Stimulated activated CD8-positive, alpha-beta memory T cell treated with anti-CD3 and anti-CD28 coated beads, Interleukin-2, amount 100 ng/mL, for 1 hour (primary cell): ENCODE measurements at regions not wholly inside any gene's neighbourhood (a gene's known extent, or its start where the extent isn't known, plus 50 kb on each side); places are given as distances from the start of the nearest gene placed in this dataset.
"Not testable (repeated sequence)": the region's sequence is repeated elsewhere in the genome, so short reads cannot be mapped to it uniquely, and the experiment has no call there.

Experiments
- DNase-seq, 2 donors: peaks; one replicate each; pipeline ENCODE4 v3.0.0-alpha.2; 2020; ENCODE audit warnings: low read depth in 2 of 2

DNA sequence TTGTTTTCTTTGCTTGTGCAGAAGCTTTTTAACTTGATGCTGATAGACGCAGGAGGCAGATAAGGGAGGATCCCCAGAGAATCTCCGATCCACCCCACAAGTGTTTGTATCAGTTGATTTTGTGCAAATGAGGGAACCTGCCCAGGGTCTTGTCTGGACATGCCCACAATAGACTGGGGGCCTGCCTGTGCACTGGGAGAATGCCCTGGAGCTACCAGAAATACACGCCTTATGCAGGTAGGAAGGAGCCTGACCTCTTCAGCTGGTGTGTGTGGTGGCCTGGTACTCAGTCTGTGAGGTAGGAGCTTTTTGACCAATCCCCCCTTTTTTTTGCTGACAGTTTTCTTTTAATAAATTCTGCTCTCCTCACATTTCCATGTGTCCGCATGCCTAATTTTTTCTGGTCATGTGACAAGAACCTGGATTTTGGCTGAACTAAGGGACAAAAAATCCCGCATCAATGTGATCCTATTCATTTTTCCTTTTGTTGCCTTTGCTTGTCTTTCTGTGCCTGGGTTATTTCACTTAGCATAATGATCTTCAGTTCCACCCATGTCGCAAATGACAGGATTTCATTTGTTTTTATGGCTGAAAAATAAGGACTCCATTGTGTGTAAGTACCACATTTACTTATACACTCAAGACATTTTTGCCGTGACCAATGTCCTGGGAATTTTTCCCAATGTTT lies 430.6 kb upstream of the NRG3 start:
- DNase-seq, result no peak

DNA sequence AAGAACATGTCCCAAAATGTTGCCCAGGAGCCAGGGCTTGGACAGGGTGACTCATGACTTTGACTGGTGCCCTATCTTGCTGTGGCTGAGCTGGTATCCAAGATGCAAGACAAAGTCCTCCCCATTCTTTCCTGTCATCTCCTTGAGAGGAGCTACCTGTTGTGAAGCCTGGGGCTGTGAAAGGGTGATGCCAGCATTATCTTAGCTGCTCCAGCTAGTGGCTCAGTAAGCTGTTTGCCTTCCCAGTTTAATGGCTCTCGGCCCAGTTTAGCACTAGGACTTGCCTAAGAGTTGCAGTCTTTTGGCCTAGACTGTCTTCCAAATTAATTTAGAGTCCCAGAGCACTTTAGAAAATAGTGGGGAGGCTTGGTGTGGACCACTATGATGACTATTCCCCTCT lies 424.3 kb upstream of the NRG3 start:
- no peak for DNase-seq

DNA sequence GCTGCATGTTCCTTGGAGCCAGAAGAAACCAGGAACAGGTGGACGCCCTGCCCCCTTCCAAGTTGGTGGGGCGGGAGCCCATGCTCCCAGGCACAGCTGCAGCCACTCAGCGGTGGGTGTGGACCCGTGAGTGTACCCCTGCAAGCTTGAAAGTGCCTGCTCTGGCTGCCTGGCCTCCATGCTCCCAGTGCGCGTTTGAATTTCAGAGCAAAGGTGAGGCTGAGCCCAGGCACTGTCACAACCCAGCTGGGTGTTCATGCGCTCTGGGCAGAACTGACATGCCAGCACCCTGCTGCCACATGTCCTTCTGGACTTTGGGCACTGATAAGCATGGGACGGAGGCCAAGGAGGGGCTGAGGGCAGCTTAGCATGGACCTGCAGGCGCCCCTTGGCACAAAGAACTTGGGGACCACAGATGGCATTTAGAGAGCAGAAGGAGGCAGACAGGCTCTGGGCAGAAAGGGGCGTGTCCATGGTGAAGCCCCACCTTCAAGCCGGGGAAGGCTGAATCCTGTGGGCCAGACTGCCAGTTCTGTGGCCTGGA lies 402.0 kb upstream of the NRG3 start:
- DNase-seq, result no peak

DNA sequence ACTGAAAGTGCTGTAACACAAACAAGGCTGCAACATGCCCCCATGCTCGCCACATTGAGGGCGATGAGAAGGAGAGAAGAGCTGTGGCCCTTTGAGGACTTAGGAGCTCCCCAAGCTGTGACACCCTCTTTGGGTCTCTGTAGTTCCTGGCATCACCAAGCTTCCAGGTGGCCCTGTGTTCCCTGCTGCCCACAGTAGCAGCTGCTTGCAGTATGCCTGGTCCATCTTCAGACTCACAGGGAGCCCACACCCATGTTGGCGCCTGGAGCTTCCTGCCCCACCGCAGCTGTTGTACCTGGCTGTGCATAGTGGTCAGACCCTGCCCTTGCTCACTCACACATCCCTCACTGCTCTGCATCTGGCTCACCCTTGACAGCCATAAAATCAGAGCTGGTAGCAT lies 401.2 kb upstream of the NRG3 start:
- no peak for DNase-seq

DNA sequence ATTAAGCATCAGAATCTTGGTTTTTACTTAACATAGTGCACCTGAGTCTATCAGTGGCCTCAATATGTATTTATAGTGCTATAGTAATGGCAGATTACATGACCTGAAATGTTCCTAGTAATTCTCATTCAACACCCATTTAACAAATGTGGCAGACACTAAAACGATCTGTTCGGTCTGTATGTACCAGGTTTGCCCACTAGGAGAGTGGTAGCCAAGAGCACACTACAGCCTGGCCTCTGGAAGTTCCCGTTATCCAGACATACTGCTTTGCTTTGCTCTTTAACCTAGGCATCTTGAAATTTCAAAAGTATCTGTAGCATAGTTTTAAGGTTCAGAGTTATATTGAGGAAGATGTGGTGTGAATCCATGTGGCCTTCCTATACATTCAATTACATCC lies 395.7 kb upstream of the NRG3 start:
- DNase-seq, result no peak

DNA sequence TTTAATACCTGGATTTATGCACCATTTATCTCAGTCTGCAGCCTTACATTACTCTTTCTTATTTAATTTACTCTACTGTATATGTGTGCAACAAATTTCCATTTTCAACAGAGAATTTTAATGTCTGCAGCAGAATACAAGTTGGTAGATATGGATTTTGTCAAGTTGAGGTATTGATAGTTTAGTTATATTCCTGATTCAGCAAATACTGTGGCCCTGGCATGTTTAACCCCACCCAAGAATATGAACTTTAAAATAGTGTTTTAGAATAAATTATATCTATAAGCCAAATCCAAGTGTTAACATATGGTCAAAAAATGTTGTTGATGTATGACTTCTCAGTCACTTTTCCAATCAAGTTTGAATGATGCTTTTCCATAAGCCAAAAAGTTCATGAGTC lies 378.4 kb upstream of the NRG3 start:
- no peak for DNase-seq

DNA sequence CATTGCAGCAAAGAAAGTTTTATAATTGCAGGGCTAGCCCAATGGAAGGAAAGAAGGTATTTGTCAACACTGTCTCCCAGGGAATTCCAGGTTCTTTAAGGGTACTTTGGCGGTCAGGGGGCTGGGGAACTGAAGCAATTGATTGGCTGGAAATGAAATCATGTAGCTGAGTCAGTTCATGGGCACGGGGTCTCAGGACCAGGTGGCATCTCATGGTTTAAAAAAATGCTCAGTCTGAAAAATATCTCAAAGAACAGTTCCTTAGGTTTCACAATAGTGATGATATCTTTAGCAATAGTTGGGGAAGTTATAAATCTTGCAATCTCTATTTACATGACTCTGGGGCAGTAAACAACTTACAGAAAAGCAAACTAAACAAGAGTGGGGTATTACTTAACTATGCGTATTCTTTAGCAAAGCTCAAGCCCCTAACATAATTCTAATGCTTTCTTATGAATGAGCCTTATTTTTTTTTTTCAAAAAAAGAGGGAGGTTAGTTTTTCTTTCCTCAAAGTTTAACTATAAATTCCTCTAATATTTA lies 376.9 kb upstream of the NRG3 start:
- no peak for DNase-seq

DNA sequence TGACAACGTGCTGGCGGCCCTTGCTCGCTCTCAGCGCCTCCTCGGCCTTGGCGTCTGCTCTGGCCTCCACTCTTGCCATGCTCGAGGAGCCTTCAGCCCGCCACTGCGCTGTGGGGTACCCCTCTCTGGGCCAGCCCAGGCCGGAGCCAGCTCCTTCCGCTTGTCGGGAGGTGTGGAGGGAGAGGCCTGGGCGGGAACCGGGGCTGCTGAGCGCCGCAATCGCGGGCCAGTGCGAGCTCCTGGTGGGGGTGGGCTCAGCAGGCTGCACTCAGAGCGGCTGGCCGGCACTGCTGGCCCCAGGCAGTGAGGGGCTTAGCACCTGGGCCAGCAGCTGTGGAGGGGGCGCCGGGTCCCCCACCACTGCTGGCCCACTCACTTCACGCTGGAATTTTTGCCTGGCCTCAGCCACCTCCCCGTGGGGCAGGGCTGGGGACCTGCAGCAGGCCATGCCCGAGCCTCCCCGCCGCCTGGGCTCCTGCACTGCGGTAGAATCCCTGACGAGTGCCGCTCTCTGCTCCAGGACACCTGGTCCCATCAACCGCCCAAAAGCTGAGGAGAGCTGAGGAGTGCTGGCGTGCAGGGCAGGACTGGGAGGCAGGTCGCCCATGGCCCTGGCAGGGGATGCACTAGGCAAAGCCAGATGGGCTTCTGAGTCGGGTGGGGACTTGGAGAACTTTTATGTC lies 372.2 kb upstream of the NRG3 start:
- no peak for DNase-seq

DNA sequence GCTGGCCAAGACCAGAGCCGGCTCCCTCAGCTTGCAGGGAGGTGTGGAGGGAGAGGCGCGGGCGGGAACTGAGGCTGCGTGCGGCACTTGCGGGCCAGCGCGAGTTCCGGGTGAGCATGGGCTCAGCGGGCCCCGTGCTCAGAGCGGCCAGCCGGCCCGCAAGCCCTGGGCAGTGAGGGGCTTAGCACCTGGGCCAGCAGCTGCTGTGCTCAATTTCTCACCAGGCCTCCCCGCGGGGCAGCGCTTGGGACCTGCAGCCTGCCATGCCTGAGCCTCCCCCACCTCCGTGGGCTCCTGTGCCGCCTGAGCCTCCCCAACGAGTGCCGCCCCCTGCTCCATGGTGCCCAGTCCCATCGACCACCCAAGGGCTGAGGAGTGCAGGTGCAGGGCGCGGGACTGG lies 369.2 kb upstream of the NRG3 start:
- not testable (repeated sequence) for DNase-seq

DNA sequence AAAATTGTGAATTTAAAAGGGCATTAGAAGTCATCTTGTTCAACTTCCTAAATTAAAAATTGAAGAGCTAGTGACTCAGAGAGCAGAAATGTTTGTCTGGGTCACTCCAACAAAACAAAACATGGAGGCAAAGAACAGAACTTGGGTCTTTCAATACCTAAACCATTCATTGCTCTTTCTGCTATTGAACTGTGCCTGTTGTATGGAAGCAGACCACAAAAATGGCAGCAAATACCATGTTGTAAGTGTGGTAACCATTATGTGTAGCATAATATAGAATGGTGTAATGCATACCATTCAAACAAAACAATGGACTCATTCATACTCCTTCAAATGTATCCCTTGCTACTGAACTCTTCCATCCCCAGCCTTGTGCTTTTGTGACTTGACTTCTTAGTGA lies 360.2 kb upstream of the NRG3 start:
- no peak for DNase-seq

DNA sequence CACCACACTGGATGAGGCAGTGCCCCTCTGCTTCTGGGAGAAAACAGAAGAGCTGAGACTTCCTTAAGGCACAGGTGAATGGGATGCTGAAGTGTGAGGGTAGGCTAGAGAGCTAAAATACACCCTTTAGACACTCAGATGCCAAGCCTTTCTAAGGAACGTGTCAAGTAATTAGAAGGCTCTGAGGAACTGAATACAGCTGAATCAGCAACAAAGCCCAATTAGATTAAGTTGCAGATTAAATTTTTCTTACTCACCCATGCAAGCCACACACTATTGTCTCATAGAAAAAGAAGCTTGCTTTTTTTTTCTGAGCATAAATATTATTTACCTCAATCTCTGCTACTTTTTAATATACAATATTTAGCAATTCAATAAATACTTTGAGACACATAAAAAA lies 354.3 kb upstream of the NRG3 start:
- DNase-seq, result no peak

DNA sequence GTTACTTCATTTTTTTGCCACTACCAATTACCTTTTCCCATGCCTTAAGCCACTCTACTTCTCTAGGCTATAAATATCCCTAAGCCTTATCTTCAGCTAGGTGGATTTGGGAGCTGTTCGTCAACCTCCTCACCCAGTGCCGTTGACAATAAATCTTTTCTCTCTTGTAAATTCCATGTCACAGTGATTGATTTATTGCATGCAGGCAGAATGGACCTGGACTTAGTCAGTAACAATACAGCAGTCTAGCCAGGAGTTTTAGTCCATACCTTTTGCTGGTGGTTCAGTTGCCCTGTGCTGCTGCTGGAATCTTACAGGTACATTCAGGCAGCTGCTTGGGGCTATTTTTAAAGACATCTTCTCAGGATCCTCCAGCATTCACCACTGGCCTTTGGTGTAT lies 350.5 kb upstream of the NRG3 start:
- DNase-seq, result no peak

DNA sequence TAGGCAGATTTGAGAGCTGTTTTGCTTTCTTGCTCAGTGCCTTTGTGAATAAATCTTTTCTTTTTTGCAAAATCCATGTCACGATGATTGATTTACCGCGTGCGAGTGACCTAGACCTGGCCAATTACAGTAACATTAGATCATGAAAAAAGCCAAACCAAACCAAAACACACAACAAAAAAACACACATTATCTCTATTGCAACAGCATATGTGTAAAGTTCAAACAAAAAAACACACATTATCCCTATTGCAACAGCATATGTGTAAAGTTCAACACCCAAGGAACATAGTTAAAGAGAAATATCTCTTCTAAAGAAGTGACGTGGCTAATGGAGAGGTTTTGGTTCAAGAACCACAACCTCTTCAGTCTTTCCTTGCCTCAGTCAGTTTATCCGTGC lies 342.6 kb upstream of the NRG3 start:
- DNase-seq, result no peak

DNA sequence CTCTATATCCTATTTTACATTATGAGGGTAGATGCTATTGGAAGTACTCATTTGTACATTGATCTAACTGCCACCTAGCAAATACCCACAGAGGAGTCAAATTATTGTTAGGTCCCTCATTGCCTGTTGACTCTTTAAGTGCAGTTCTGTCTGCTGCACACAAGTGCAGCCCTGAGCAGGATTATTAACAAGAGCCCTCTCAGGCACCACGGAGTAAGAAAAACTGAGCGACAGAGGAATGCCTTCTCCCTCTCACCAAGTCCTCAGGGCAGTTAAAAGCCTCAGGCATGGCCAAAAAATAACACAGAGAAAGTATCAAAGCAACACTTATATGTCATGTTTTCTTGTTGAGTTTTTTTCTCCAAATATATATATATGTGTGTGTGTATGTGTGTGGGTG lies 340.0 kb upstream of the NRG3 start:
- DNase-seq, result no peak

DNA sequence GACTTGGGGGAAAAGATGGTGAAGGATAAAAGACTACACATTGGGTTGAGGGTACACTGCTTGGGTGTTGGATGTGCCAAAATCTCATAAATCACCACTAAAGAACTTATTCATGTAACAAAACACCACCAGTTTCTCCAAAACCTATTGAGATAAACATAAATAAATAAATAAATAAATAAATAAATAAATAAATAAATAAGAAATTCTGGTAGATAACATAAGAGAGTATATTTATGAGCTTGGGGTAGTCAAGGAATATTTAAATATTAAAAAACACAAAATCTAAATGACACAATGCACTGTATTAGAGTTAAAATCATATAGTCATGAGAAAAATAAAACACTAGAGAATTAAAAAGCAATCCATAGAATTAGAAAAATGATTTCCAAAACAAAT lies 333.5 kb upstream of the NRG3 start:
- DNase-seq, result no peak

DNA sequence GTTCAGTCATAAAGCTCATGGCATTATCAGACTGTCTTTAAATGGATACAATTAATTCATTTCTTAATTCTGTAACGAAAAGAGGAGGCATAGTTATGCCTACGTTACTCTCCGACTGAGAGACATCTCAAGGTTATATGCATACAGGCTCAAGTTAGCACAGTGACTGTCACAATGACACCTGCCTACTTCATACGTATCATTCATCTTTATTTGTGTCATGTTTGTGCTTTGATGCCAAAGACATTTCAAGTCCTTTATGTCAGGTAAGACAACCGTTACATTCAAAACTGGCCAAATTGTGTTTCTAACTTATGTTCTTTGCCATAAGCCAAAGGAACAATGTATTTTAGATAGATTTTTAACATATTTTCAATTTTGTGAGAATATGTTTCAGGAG lies 328.8 kb upstream of the NRG3 start:
- no peak for DNase-seq

DNA sequence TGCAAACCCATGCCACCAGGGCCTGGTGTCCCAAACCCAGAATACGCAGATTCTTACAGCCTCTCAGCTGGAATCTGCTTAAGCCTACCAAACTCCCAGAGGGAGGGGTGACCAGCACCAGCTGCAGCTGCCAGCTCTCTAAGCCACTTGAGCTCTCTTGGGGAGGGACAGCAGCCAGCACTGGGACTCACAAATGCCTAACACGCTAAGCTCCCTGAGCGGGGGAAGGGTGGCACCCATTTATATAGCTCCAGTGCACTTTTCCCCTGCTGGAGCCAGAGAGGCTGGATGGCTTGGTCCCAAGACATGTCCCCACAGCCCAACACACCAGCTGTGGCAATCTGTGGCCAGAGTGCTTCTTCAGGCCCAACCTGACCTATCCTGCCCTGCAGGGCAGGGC lies 326.8 kb upstream of the NRG3 start:
- no peak for DNase-seq

DNA sequence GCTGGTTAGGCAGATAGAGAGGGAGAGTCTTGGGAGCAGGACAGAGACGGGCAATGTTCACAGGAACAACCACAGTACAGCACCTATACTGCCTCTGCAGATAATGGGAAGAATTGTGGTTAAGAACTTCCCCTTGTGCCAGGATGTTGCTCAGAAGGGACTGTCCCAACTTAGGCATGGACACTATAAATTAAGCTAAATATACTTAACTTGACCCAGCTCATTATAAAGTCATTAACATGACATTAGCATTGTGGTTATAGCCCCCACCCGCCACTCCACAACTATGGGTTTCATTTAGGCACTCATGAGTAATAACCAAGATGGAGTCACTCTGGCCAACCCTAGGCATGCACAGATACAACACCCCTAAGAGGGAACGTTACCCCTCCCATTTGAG lies 310.9 kb upstream of the NRG3 start:
- DNase-seq, result no peak

DNA sequence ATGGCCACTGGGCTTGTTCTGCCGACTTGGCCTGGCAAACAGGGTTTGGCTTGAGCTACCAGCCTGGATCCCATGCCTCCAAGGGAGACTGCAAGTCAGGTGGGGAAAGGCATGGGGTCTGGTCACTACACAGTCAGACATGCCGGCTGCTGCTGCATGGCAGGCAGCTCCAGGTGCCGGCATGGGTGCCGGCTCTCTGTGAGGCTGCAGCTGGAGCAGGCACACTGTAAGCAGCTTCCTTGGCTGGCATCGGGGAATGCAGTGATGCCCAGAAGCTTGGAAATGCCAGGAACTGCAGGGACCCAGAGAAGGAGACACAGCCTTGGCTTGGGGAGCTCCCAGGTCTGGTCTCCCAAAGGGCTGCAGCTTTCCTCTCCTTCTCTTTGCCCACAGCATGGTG lies 305.5 kb upstream of the NRG3 start:
- DNase-seq, result no peak

DNA sequence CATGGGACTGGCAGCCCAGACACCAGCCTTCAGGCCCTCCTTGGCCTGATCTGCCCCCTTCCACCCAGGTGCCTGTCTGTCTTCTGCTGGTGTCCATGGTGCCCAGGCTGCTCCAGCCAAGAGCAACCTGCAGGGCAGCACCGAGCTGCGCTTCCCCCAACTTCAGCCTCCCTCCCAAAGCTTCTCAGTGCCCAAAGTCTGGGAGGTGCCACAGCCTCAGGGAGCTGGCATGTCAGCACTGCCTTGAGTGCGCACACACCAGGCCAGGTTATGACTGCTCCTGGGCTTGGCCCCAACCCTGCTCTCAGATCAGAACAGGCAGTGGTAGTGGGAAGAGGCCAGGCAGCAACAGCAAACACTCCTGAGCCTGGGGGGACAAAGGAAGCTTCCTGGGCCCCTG lies 304.6 kb upstream of the NRG3 start:
- no peak for DNase-seq

DNA sequence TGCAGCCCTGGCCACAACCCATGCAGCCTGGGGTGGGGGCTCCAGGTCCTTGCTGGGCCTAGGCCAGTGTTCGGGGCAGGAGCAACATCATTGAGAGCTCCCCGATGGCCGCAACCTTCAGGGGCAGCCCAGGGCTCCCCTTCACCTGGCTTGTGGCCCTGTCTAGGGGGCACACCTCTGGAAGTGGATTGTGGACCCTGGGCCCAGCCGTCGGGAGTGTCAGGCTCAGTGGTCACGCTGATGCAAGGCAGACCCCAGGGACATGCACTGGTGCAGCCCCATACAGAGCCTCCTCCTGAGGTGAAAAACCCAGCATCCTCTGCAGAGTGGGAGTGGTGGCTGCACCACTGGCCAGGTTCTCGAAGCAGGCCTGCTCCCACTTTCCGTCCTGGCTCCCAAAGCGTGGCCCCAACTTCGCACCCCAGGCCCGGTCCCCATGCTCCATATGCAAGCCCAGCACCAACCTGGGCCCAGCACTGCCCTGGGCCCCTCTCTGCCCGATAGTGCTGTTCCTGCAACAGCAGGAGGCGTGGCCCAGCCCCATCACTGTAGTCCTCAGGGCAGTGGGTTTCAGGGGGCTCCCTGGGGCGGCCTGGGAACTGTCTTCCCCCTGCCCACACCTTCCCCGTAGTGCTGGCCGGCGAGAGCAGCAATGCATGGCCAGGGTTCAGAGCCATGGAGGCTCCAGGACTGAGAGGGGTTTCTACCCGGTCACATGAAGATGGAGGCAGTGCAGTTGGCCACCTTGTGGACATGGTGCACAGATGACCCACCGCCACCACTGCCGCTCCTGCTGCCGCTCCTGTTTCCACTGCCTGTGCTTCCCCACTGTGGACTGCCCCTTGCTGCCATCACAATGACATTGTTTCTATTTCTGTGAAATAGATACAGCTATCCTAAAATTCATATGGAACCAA lies 303.9 kb upstream of the NRG3 start:
- DNase-seq, result no peak

DNA sequence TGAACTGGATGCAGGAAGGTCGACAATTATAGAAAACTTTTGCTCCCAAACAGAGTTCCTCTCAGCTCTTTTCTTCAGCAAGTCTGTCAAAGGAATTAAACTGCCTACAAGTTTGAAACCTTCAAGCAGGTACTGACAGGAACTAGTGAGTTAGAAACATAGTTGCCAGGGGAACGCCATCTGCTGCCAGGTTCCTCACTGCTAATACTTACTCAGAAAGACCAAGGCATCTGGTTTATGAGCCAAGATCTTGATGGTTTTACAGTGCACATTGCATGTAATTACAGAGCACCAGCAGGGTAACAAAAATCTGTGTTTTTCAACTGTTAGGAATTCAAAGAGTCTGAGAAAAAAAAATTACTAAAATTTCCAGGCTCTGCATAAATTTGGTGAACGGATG lies 300.0 kb upstream of the NRG3 start:
- no peak for DNase-seq
